Panc1 (cell line): ENCODE measurements at regions not wholly inside any gene's neighbourhood (a gene's known extent, or its start where the extent isn't known, plus 50 kb on each side); places are given as distances from the start of the nearest gene placed in this dataset.

Experiments used
- POLR2AphosphoS5 ChIP-seq: IDR thresholded peaks from 2 replicates; pipeline ENCODE4 v1.6.1; 2012; ENCODE audit warnings: mild to moderate bottlenecking, low read depth, low read length, moderate library complexity
- SIN3A ChIP-seq: IDR thresholded peaks from 2 replicates; pipeline ENCODE4 v1.6.1; 2012; ENCODE audit warnings: low read depth, mild to moderate bottlenecking, low read length, moderate library complexity, borderline replicate concordance; ENCODE audit not compliant: insufficient read depth
- TF ChIP-seq, protein P1 (sequence below): fragments of 450-650 bp; IDR thresholded peaks from 2 replicates; pipeline ENCODE4 v1.5.1; 2017; ENCODE audit warnings: mild to moderate bottlenecking

DNA sequence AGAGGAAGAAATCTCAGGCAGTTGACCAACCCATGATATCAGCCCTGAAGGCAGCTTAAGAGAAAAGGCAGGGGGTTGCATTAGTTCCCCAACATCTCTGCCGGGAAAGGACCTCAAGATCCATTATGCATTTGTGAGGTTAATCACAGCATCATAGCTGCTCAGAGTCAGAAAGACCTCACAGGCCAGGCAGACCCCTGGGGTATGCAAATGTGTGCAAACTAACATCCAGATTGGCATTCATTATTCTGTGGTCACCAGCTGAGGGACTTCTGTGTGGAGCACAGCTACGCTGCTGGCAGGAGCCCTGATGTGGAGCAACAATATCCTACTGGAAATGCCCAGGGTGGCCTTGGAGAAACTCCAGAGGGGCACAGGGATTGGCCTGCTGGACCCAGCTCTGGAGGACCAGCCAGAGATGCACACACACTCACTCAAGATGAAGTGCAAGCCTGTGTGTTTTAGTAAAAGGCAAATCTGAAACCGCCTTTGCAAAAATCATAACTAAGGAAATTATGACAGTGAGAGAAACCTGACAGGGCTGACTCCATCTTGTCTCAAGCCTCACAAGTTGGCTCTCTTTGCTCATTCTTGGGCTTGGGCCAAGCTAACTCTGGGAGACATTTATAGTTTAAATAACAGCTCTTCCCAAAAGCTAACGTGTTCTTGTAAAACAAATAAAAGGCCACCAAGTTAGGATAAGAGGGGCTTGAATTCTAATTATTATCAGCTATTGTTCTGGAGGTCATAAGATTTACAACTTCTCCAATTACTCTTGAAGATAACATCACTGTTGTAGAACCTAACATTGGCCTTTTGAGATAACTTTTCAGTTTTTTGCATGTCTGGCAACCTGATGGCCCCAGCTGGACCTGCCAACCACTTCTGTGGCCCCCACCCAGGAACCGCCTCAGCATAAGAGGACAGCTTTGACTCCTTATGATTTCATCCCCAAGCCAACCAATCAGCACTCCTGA lies 257.1 kb downstream of the UACA start:
- TF ChIP-seq, protein P1, sequence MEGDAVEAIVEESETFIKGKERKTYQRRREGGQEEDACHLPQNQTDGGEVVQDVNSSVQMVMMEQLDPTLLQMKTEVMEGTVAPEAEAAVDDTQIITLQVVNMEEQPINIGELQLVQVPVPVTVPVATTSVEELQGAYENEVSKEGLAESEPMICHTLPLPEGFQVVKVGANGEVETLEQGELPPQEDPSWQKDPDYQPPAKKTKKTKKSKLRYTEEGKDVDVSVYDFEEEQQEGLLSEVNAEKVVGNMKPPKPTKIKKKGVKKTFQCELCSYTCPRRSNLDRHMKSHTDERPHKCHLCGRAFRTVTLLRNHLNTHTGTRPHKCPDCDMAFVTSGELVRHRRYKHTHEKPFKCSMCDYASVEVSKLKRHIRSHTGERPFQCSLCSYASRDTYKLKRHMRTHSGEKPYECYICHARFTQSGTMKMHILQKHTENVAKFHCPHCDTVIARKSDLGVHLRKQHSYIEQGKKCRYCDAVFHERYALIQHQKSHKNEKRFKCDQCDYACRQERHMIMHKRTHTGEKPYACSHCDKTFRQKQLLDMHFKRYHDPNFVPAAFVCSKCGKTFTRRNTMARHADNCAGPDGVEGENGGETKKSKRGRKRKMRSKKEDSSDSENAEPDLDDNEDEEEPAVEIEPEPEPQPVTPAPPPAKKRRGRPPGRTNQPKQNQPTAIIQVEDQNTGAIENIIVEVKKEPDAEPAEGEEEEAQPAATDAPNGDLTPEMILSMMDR, result no peak
- no peak for TF ChIP-seq POLR2AphosphoS5
- no peak for TF ChIP-seq SIN3A
